Neutrophil (primary cell): ENCODE measurements at regions not wholly inside any gene's neighbourhood (a gene's known extent, or its start where the extent isn't known, plus 50 kb on each side); places are given as distances from the start of the nearest gene placed in this dataset.

Source experiments
- H3K27ac ChIP-seq: fragments of 200-600 bp; sonication (generic); 2 replicates; pipeline ENCODE4 v1.5.1; 2016; ENCODE audit warnings: mild to moderate bottlenecking, moderate library complexity
- H3K27me3 ChIP-seq: fragments of 200-600 bp; sonication (generic); 2 replicates; pipeline ENCODE4 v1.6.0; 2016; ENCODE audit warnings: mild to moderate bottlenecking
- H3K36me3 ChIP-seq: fragments of 200-600 bp; sonication (generic); 2 replicates; pipeline ENCODE4 v1.5.1; 2017
- H3K4me1 ChIP-seq, 2 experiments: fragments of 200-600 bp in 1 of 2; sonication (generic) in 1 of 2; 1 replicate in 1 of 2; 2 replicates in 1 of 2; pipeline versions ENCODE4 v1.5.1 to v1.6.1; 2013 to 2016; ENCODE audit warnings: low read depth in 1 of 2, low read length in 1 of 2, mild to moderate bottlenecking in 1 of 2, moderate library complexity in 1 of 2; ENCODE audit not compliant: control insufficient read depth in 1 of 2, insufficient read depth in 1 of 2
- H3K4me3 ChIP-seq, 2 experiments: fragments of 200-600 bp in 1 of 2; sonication (generic) in 1 of 2; 1 replicate in 1 of 2; 2 replicates in 1 of 2; pipeline ENCODE4 v1.5.1; 2013 to 2016; ENCODE audit warnings: low read depth in 1 of 2, low read length in 1 of 2, mild to moderate bottlenecking in 1 of 2, moderate library complexity in 1 of 2
- H3K9me3 ChIP-seq: fragments of 200-600 bp; sonication (generic); 2 replicates; pipeline ENCODE4 v1.5.1; 2016
- TF ChIP-seq, protein P1 (sequence below): fragments of 200-600 bp; sonication (generic); IDR thresholded peaks from 2 replicates; pipeline ENCODE4 v1.5.1; 2016; ENCODE audit warnings: antibody characterized with exemption

DNA sequence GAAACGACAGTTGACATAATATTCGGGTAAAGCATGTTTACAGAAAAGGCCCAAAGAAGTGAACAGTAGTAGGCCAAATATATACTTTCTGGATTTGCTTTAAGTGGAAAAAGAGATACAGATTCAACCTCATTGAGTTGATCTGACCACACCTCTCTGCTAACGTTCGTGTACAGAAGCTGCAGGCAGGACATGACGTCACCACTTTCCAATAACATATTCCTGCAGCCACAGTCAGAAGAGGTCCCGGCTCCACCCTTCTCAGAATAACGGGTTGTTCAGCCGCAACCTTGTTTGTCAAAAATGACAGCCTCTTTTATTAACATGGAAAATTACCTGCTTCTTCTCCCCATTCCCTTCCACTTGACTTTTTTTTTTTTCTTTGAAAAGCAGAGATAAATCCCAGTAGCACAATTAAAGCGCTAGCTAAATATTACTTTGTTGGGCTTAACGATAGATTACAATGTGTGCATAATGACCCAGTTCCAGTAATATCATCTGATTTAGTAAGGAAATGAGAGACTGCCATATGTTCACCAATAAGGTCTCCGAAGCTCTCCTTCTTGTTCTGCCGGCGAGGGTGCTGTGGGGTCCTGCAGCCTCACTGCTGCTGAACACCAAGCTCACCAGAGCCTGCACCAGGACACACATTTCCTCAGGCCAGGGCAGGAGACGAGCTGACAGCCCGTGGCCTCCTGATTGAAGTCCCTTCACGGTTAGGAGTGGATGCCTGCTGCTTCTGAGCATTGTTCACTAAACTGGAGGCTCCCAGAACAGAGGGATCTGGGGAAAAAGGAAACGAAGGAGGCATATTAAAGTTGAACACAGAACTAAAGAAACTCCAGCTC lies 451.0 kb upstream of the SALL3 start:
- H3K27me3 ChIP-seq, result no peaks in the 10 kb centered on the region
- H3K27ac ChIP-seq, result no peak overlapping the region
- TF ChIP-seq, protein P1, sequence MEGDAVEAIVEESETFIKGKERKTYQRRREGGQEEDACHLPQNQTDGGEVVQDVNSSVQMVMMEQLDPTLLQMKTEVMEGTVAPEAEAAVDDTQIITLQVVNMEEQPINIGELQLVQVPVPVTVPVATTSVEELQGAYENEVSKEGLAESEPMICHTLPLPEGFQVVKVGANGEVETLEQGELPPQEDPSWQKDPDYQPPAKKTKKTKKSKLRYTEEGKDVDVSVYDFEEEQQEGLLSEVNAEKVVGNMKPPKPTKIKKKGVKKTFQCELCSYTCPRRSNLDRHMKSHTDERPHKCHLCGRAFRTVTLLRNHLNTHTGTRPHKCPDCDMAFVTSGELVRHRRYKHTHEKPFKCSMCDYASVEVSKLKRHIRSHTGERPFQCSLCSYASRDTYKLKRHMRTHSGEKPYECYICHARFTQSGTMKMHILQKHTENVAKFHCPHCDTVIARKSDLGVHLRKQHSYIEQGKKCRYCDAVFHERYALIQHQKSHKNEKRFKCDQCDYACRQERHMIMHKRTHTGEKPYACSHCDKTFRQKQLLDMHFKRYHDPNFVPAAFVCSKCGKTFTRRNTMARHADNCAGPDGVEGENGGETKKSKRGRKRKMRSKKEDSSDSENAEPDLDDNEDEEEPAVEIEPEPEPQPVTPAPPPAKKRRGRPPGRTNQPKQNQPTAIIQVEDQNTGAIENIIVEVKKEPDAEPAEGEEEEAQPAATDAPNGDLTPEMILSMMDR, result no peak

GRCh38 chr18:78531637-78532036 lies 448.0 kb upstream of the SALL3 start:
- TF ChIP-seq, protein P1, result no peak
- H3K9me3 ChIP-seq, result no peaks in the 10 kb centered on the region
- no peaks in the 10 kb centered on the region for H3K36me3 ChIP-seq

More for the DNA sequence above, 451.0 kb upstream of the SALL3 start:
- no peaks in the 10 kb centered on the region for H3K4me1 ChIP-seq
- H3K4me3 ChIP-seq, result no peak overlapping the region
- H3K36me3 ChIP-seq, result no peaks in the 10 kb centered on the region
- no peaks in the 10 kb centered on the region for H3K9me3 ChIP-seq

GRCh38 chr18:78538669-78539440 lies 440.8 kb upstream of the SALL3 start:
- H3K27me3 ChIP-seq, result peaks cover 3% of the 10 kb centered on the region
- H3K4me3 ChIP-seq, result no peak overlapping the region
- H3K9me3 ChIP-seq, result no peaks in the 10 kb centered on the region
- H3K36me3 ChIP-seq, result no peaks in the 10 kb centered on the region
- no peaks in the 10 kb centered on the region for H3K4me1 ChIP-seq
- H3K27ac ChIP-seq, result no peak overlapping the region
- TF ChIP-seq, protein P1, result no peak

More at GRCh38 chr18:78531637-78532036, 448.0 kb upstream of the SALL3 start:
- H3K27ac ChIP-seq, result no peak overlapping the region
- no peak overlapping the region for H3K4me3 ChIP-seq
- H3K4me1 ChIP-seq, result no peaks in the 10 kb centered on the region
- peaks cover 3% of the 10 kb centered on the region for H3K27me3 ChIP-seq

GRCh38 chr18:78540636-78541529 lies 438.7 kb upstream of the SALL3 start:
- TF ChIP-seq, protein P1, result no peak
- no peaks in the 10 kb centered on the region for H3K9me3 ChIP-seq
- peaks cover 1% of the 10 kb centered on the region for H3K27me3 ChIP-seq
- no peaks in the 10 kb centered on the region for H3K4me1 ChIP-seq
- no peaks in the 10 kb centered on the region for H3K36me3 ChIP-seq
- no peak overlapping the region for H3K4me3 ChIP-seq
- H3K27ac ChIP-seq, result no peak overlapping the region

GRCh38 chr18:78542204-78542603 lies 437.4 kb upstream of the SALL3 start:
- H3K36me3 ChIP-seq, result no peaks in the 10 kb centered on the region
- H3K9me3 ChIP-seq, result no peaks in the 10 kb centered on the region
- H3K4me1 ChIP-seq, result no peaks in the 10 kb centered on the region
- TF ChIP-seq, protein P1, result no peak
- H3K27me3 ChIP-seq, result no peaks in the 10 kb centered on the region
- H3K4me3 ChIP-seq, result no peak overlapping the region
- H3K27ac ChIP-seq, result no peak overlapping the region
